ENCODE measurements at regions not wholly inside any gene's neighbourhood (a gene's known extent, or its start where the extent isn't known, plus 50 kb on each side); places are given as distances from the start of the nearest gene placed in this dataset.

- H3K4me3 ChIP-seq (ENCODE audit: low read depth, low read length): no peak overlapping the region
- BruUV-seq (replicated peaks): no TSS peak
- no peak overlapping the region for H3K27ac Mint-ChIP-seq (ENCODE audit: unreplicated experiment)
- H3K9me3 Mint-ChIP-seq (ENCODE audit: unreplicated experiment): no peaks in the 10 kb centered on the region
- CTCF ChIA-PET: no interaction called here
- H3K36me3 ChIP-seq (ENCODE audit: control insufficient read depth, insufficient read depth, low read length): no peaks in the 10 kb centered on the region
- H3K9me3 ChIP-seq: no peaks in the 10 kb centered on the region
- POLR2A ChIA-PET: no interaction called here
- no peak overlapping the region for H3K4me3 Mint-ChIP-seq (ENCODE audit: unreplicated experiment)
- intact Hi-C loops (cut with micrococcal nuclease; ENCODE audit: unreplicated experiment): no loop called here
- H3K4me1 Mint-ChIP-seq (ENCODE audit: low read depth, unreplicated experiment): no peaks in the 10 kb centered on the region
- H3K27me3 Mint-ChIP-seq (ENCODE audit: insufficient read depth, unreplicated experiment): no peaks in the 10 kb centered on the region
- TF ChIP-seq CTCF (IDR thresholded peaks at IDR 0.05; ENCODE audit: insufficient read depth in 1 of 2, low read depth in 1 of 2, low read length in 1 of 2, severe bottlenecking in 1 of 2, unreplicated experiment in 1 of 2): no peak
- H3K36me3 Mint-ChIP-seq (ENCODE audit: insufficient read depth, unreplicated experiment): no peaks in the 10 kb centered on the region
- no peaks in the 10 kb centered on the region for H3K27me3 ChIP-seq (replicated peaks; ENCODE audit: control insufficient read depth, insufficient read depth, low read length)
- no peaks in the 10 kb centered on the region for H3K4me1 ChIP-seq
- no peak for DNase-seq
These were observed 98.4 kb downstream of the MID1IP1 start for GRCh38 chrX:38899650-38900049.

GRCh38 chrX:38900719-38901118, 99.5 kb downstream of the MID1IP1 start:
- no peak for DNase-seq
- Mint-ChIP-seq H3K4me3 (ENCODE audit: unreplicated experiment) (no peak overlapping the region), H3K27ac (ENCODE audit: unreplicated experiment) (no peak overlapping the region), H3K27me3 (ENCODE audit: insufficient read depth, unreplicated experiment) (no peaks in the 10 kb centered on the region), H3K4me1 (ENCODE audit: low read depth, unreplicated experiment) (no peaks in the 10 kb centered on the region), H3K36me3 (ENCODE audit: insufficient read depth, unreplicated experiment) (no peaks in the 10 kb centered on the region), H3K9me3 (ENCODE audit: unreplicated experiment) (no peaks in the 10 kb centered on the region)
- no peak for TF ChIP-seq CTCF (IDR thresholded peaks at IDR 0.05; ENCODE audit: insufficient read depth in 1 of 2, low read depth in 1 of 2, low read length in 1 of 2, severe bottlenecking in 1 of 2, unreplicated experiment in 1 of 2)
- CTCF ChIA-PET: no interaction called here
- no peaks in the 10 kb centered on the region for H3K4me1 ChIP-seq
- POLR2A ChIA-PET: no interaction called here
- no peaks in the 10 kb centered on the region for H3K36me3 ChIP-seq (ENCODE audit: control insufficient read depth, insufficient read depth, low read length)
- no peaks in the 10 kb centered on the region for H3K9me3 ChIP-seq
- intact Hi-C loops (cut with micrococcal nuclease; ENCODE audit: unreplicated experiment): no loop called here
- no TSS peak for BruUV-seq (replicated peaks)
- no peak overlapping the region for H3K4me3 ChIP-seq (ENCODE audit: low read depth, low read length)
- H3K27me3 ChIP-seq (replicated peaks; ENCODE audit: control insufficient read depth, insufficient read depth, low read length): no peaks in the 10 kb centered on the region

GRCh38 chrX:38902972-38903492, 101.8 kb downstream of the MID1IP1 start:
- no TSS peak for BruUV-seq (replicated peaks)
- no peaks in the 10 kb centered on the region for H3K4me1 ChIP-seq
- no peaks in the 10 kb centered on the region for H3K36me3 Mint-ChIP-seq (ENCODE audit: insufficient read depth, unreplicated experiment)
- no peak for TF ChIP-seq CTCF (IDR thresholded peaks at IDR 0.05; ENCODE audit: insufficient read depth in 1 of 2, low read depth in 1 of 2, low read length in 1 of 2, severe bottlenecking in 1 of 2, unreplicated experiment in 1 of 2)
- CTCF ChIA-PET: no interaction called here
- H3K4me3 ChIP-seq (ENCODE audit: low read depth, low read length): no peak overlapping the region
- POLR2A ChIA-PET: no interaction called here
- no peaks in the 10 kb centered on the region for H3K9me3 Mint-ChIP-seq (ENCODE audit: unreplicated experiment)
- no peaks in the 10 kb centered on the region for H3K9me3 ChIP-seq
- no peak for DNase-seq
- H3K27ac Mint-ChIP-seq (ENCODE audit: unreplicated experiment): no peak overlapping the region
- H3K36me3 ChIP-seq (ENCODE audit: control insufficient read depth, insufficient read depth, low read length): no peaks in the 10 kb centered on the region
- H3K27me3 ChIP-seq (replicated peaks; ENCODE audit: control insufficient read depth, insufficient read depth, low read length): no peaks in the 10 kb centered on the region
- no peaks in the 10 kb centered on the region for H3K27me3 Mint-ChIP-seq (ENCODE audit: insufficient read depth, unreplicated experiment)
- no peaks in the 10 kb centered on the region for H3K4me1 Mint-ChIP-seq (ENCODE audit: low read depth, unreplicated experiment)
- intact Hi-C loops (cut with micrococcal nuclease; ENCODE audit: unreplicated experiment): no loop called here
- no peak overlapping the region for H3K4me3 Mint-ChIP-seq (ENCODE audit: unreplicated experiment)

All from Caco-2 (cell line).